MM.1S (cell line): ENCODE measurements at regions not wholly inside any gene's neighbourhood (a gene's known extent, or its start where the extent isn't known, plus 50 kb on each side); places are given as distances from the start of the nearest gene placed in this dataset.

ENCODE experiments used
- DNase-seq: peaks from one replicate; pipeline ENCODE4 v3.0.0-alpha.2; 2015
- H2AFZ ChIP-seq: fragments of 300-600 bp; sonication (generic); 2 replicates; pipeline ENCODE4 v1.6.0; 2016; ENCODE audit warnings: antibody characterized with exemption, low read length
- H3F3A ChIP-seq: fragments of 300-600 bp; sonication (generic); 2 replicates; pipeline ENCODE4 v1.6.1; 2016; ENCODE audit warnings: mild to moderate bottlenecking, antibody characterized with exemption, low read length, moderate library complexity, mixed read lengths; ENCODE audit not compliant: insufficient read depth
- H3K27ac ChIP-seq: fragments of 300-600 bp; sonication (generic); 2 replicates; pipeline ENCODE4 v1.5.1; 2016; ENCODE audit warnings: mild to moderate bottlenecking, low read length
- H3K27me3 ChIP-seq: fragments of 300-600 bp; sonication (generic); replicated peaks from 2 replicates; pipeline ENCODE4 v1.6.0; 2016; ENCODE audit warnings: low read length; ENCODE audit not compliant: insufficient read depth
- H3K36me3 ChIP-seq: fragments of 300-600 bp; sonication (generic); replicated peaks from 2 replicates; pipeline ENCODE4 v1.6.1; 2016; ENCODE audit warnings: mild to moderate bottlenecking, low read length, mixed read lengths; ENCODE audit not compliant: insufficient read depth
- H3K4me1 ChIP-seq: fragments of 300-600 bp; sonication (generic); 2 replicates; pipeline ENCODE4 v1.6.1; 2016; ENCODE audit warnings: low read length, mixed read lengths
- H3K4me2 ChIP-seq: fragments of 300-600 bp; sonication (generic); 2 replicates; pipeline ENCODE4 v1.6.0; 2016; ENCODE audit warnings: low read depth, low read length
- H3K4me3 ChIP-seq: fragments of 300-600 bp; sonication (generic); 2 replicates; pipeline ENCODE4 v1.5.1; 2016; ENCODE audit warnings: low read length, mixed read lengths
- H3K79me2 ChIP-seq: fragments of 300-600 bp; sonication (generic); 2 replicates; pipeline ENCODE4 v1.6.1; 2016; ENCODE audit warnings: mixed run types, low read length, mixed read lengths
- H3K9ac ChIP-seq: fragments of 300-600 bp; sonication (generic); 2 replicates; pipeline ENCODE4 v1.6.1; 2016; ENCODE audit warnings: low read length, mixed read lengths
- H3K9me2 ChIP-seq: fragments of 300-600 bp; sonication (generic); replicated peaks from 2 replicates; pipeline ENCODE4 v1.6.1; 2016; ENCODE audit warnings: mild to moderate bottlenecking, low read length, mixed read lengths; ENCODE audit not compliant: insufficient read depth
- H3K9me3 ChIP-seq: fragments of 300-600 bp; sonication (generic); replicated peaks from 2 replicates; pipeline ENCODE4 v1.6.1; 2016; ENCODE audit warnings: mild to moderate bottlenecking, low read length, mixed read lengths; ENCODE audit not compliant: insufficient read depth
- H4K20me1 ChIP-seq: fragments of 300-600 bp; sonication (generic); 2 replicates; pipeline ENCODE4 v1.6.1; 2016; ENCODE audit warnings: mild to moderate bottlenecking, low read length, moderate library complexity, mixed read lengths; ENCODE audit not compliant: insufficient read depth
- EZH2 ChIP-seq: fragments of 300-600 bp; sonication (generic); optimal IDR thresholded peaks from 2 replicates; pipeline ENCODE3; 2017; ENCODE audit warnings: low read depth, mild to moderate bottlenecking, antibody characterized with exemption, low read length, mixed read lengths
- EZH2phosphoT487 ChIP-seq: fragments of 300-600 bp; sonication (generic); IDR thresholded peaks from 2 replicates; pipeline ENCODE4 v1.6.1; 2018; ENCODE audit warnings: antibody characterized with exemption, low read length
- TF ChIP-seq, protein P1 (sequence below): fragments of 300-600 bp; sonication (generic); IDR thresholded peaks from 2 replicates; pipeline ENCODE4 v1.5.1; 2016; ENCODE audit warnings: antibody characterized with exemption, low read length, mixed read lengths

DNA sequence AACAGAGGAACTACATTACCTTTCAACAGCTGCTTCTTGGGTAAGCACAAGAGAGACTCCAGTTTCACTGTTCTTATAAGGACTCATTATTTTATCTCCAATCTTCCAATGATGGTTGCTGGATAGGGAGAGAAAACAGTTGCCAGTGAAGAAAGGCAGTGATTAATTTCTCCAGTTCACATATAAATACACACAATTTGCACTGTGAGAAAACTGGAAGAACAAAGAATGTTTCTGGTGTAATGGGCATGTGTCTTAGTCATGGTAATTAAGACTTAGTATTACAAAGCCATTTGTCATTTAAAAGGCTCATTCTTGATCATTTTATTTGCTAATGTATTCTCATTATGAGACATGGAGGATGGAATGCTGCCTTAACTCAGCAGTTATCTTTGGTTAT is 78.0 kb upstream of the FAR2 start:
- no peaks in the 10 kb centered on the region for H4K20me1 ChIP-seq
- TF ChIP-seq EZH2 (no peak), EZH2phosphoT487 (no peak)
- TF ChIP-seq, protein P1, sequence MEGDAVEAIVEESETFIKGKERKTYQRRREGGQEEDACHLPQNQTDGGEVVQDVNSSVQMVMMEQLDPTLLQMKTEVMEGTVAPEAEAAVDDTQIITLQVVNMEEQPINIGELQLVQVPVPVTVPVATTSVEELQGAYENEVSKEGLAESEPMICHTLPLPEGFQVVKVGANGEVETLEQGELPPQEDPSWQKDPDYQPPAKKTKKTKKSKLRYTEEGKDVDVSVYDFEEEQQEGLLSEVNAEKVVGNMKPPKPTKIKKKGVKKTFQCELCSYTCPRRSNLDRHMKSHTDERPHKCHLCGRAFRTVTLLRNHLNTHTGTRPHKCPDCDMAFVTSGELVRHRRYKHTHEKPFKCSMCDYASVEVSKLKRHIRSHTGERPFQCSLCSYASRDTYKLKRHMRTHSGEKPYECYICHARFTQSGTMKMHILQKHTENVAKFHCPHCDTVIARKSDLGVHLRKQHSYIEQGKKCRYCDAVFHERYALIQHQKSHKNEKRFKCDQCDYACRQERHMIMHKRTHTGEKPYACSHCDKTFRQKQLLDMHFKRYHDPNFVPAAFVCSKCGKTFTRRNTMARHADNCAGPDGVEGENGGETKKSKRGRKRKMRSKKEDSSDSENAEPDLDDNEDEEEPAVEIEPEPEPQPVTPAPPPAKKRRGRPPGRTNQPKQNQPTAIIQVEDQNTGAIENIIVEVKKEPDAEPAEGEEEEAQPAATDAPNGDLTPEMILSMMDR: no peak
- H3K4me3 ChIP-seq: no peak overlapping the region
- H3K4me1 ChIP-seq: no peaks in the 10 kb centered on the region
- H3K27me3 ChIP-seq: no peaks in the 10 kb centered on the region
- no peaks in the 10 kb centered on the region for H3F3A ChIP-seq
- no peaks in the 10 kb centered on the region for H3K9me3 ChIP-seq
- H3K4me2 ChIP-seq: no peak overlapping the region
- no peaks in the 10 kb centered on the region for H3K79me2 ChIP-seq
- H3K27ac ChIP-seq: no peak overlapping the region
- H3K9ac ChIP-seq: no peak overlapping the region
- H3K9me2 ChIP-seq: no peaks in the 10 kb centered on the region
- H3K36me3 ChIP-seq: no peaks in the 10 kb centered on the region
- H2AFZ ChIP-seq: no peak overlapping the region
- no peak for DNase-seq

DNA sequence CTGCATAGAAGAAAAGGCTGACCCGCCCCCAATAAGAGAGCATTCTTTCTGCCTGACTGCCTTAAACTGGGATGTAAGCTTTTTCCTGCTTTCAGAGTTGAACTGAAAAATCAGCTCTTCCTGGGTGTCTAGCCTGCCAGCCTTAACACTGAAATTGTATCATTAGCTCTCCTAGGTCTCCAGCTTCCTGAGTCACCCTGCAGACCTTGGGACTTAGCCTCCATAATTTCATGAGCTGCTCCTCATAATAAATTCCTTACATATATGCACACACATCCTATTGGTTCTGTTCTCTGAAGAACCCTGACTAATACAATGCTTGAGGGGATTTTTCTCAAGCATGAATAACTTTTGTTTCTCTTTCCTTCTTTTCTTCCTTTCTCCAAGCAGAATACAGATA is 76.4 kb upstream of the FAR2 start:
- Histone ChIP-seq H2AFZ (no peak overlapping the region), H3K27ac (no peak overlapping the region), H3K4me2 (no peak overlapping the region), H3K79me2 (no peaks in the 10 kb centered on the region), H3K9me3 (no peaks in the 10 kb centered on the region), H3K27me3 (no peaks in the 10 kb centered on the region), H3K9me2 (no peaks in the 10 kb centered on the region), H3K4me1 (no peaks in the 10 kb centered on the region), H3K36me3 (no peaks in the 10 kb centered on the region), H4K20me1 (no peaks in the 10 kb centered on the region), H3F3A (no peaks in the 10 kb centered on the region), H3K4me3 (no peak overlapping the region), H3K9ac (no peak overlapping the region)
- no peak for TF ChIP-seq EZH2phosphoT487
- TF ChIP-seq EZH2: no peak
- TF ChIP-seq, protein P1: no peak
- no peak for DNase-seq

DNA sequence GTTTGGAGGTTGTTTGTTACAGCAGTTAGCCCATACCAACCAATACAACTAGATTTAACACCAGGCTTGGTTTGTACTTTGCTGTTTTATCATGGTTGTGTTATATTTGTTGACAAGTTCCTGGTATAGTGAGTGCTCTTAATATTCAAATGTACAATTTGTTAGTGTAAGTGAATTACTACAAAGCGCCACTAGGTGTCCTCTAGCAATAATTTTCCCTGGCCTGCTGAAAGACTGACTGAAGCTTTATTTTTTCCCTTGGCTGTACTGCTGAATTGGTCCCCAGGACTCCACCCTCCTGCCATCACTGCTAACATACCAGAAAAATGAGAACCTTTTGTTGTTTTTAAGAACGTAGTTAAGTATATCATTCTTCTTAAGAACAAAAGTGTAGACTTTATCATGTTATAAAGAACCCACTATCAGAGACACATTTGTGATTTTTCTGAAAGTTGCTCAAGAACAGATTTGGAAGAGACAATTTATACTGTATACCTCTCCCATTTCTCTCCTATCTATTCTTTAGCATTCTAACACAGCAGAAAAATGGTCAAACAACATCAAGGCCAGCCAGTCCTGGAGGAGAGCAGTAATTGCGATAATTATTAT is 75.3 kb upstream of the FAR2 start:
- Histone ChIP-seq H3K9ac (no peak overlapping the region), H3K27ac (no peak overlapping the region), H3K27me3 (no peaks in the 10 kb centered on the region), H3K4me1 (no peaks in the 10 kb centered on the region), H3K36me3 (no peaks in the 10 kb centered on the region), H3K9me2 (no peaks in the 10 kb centered on the region), H3K79me2 (no peaks in the 10 kb centered on the region), H3K4me2 (no peak overlapping the region), H3F3A (no peaks in the 10 kb centered on the region), H3K9me3 (no peaks in the 10 kb centered on the region), H3K4me3 (no peak overlapping the region), H4K20me1 (no peaks in the 10 kb centered on the region), H2AFZ (no peak overlapping the region)
- no peak for TF ChIP-seq EZH2phosphoT487
- TF ChIP-seq, protein P1: peak; percentile 72
- TF ChIP-seq EZH2: no peak
- peak; percentile 58 for DNase-seq
